WTC11 (cell line): ENCODE measurements at regions not wholly inside any gene's neighbourhood (a gene's known extent, or its start where the extent isn't known, plus 50 kb on each side); places are given as distances from the start of the nearest gene placed in this dataset.

Experiments
- ATAC-seq: fragments of 200-7000 bp; cut with Tn5 transposase; 2 replicates; pipeline ENCODE4 v1.10.0; 2021; ENCODE audit warnings: mild to moderate bottlenecking, moderate library complexity
- CTCF ChIA-PET: fragments of 300-600 bp; sonication (Branson Sonifier 250); formaldehyde crosslinking; loops from one replicate; lab custom pipeline; 2021; ENCODE audit warnings: antibody characterized with exemption; lab: Charles Lee
- POLR2A ChIA-PET: fragments of 350-600 bp; sonication (Branson Sonifier 250); formaldehyde crosslinking; loops from one replicate; lab custom pipeline; 2021; ENCODE audit warnings: antibody characterized with exemption; lab: Charles Lee
- DNase-seq: peaks from one replicate; pipeline ENCODE4 v3.0.0; 2021; ENCODE audit warnings: low spot score
- H3K27ac Mint-ChIP-seq: 2 replicates; pipeline ENCODE4 v1.8.0; 2021; ENCODE audit warnings: mixed read lengths
- H3K27me3 Mint-ChIP-seq: 2 replicates; pipeline ENCODE4 v1.8.0; 2021; ENCODE audit warnings: low read depth, mild to moderate bottlenecking, moderate library complexity, mixed read lengths
- H3K36me3 Mint-ChIP-seq: 2 replicates; pipeline ENCODE4 v1.8.0; 2021; ENCODE audit warnings: mixed read lengths
- H3K4me1 Mint-ChIP-seq: 2 replicates; pipeline ENCODE4 v1.8.0; 2022; ENCODE audit warnings: mixed read lengths
- H3K4me3 Mint-ChIP-seq: 2 replicates; pipeline ENCODE4 v1.8.0; 2021; ENCODE audit warnings: mild to moderate bottlenecking, moderate library complexity, mixed read lengths
- H3K9me3 Mint-ChIP-seq: 2 replicates; pipeline ENCODE4 v1.8.0; 2021; ENCODE audit warnings: mixed read lengths
- ATF1 ChIP-seq: sonication (generic); formaldehyde crosslinking; IDR thresholded peaks from 2 replicates; pipeline ENCODE4 v1.8.1; 2023; ENCODE audit warnings: mild to moderate bottlenecking, moderate library complexity, missing genetic modification reagents
- CREM ChIP-seq: sonication (generic); formaldehyde crosslinking; IDR thresholded peaks from 2 replicates; pipeline ENCODE4 v1.8.1; 2022; ENCODE audit warnings: mild to moderate bottlenecking, missing genetic modification reagents, moderate library complexity
- ELF4 ChIP-seq: sonication (generic); formaldehyde crosslinking; IDR thresholded peaks from 2 replicates; pipeline ENCODE4 v1.8.1; 2022; ENCODE audit warnings: low read depth, mild to moderate bottlenecking, moderate library complexity, missing genetic modification reagents
- ESRRA ChIP-seq: sonication (generic); formaldehyde crosslinking; IDR thresholded peaks from 2 replicates; pipeline ENCODE4 v1.8.1; 2022; ENCODE audit warnings: mild to moderate bottlenecking, missing genetic modification reagents, borderline replicate concordance
- FOXP4 ChIP-seq: sonication (generic); formaldehyde crosslinking; IDR thresholded peaks from 2 replicates; pipeline ENCODE4 v1.8.0; 2022; ENCODE audit warnings: mild to moderate bottlenecking, missing genetic modification reagents
- GABPB1 ChIP-seq: sonication (generic); formaldehyde crosslinking; IDR thresholded peaks from 2 replicates; pipeline ENCODE4 v1.8.1; 2023; ENCODE audit warnings: mild to moderate bottlenecking, missing genetic modification reagents
- HMGXB4 ChIP-seq: sonication (generic); formaldehyde crosslinking; IDR thresholded peaks from 2 replicates; pipeline ENCODE4 v1.8.1; 2023; ENCODE audit warnings: mild to moderate bottlenecking, moderate library complexity, missing genetic modification reagents
- IRF1 ChIP-seq: sonication (generic); formaldehyde crosslinking; IDR thresholded peaks from 2 replicates; pipeline ENCODE4 v1.8.0; 2023; ENCODE audit warnings: missing genetic modification reagents
- MLX ChIP-seq: sonication (generic); formaldehyde crosslinking; IDR thresholded peaks from 2 replicates; pipeline ENCODE4 v1.8.1; 2023; ENCODE audit warnings: mild to moderate bottlenecking, missing genetic modification reagents, moderate library complexity
- NFYB ChIP-seq: sonication (generic); formaldehyde crosslinking; conservative IDR thresholded peaks from 2 replicates; pipeline ENCODE4 v1.8.0; 2022; ENCODE audit warnings: low read depth, missing genetic modification reagents
- NR1H2 ChIP-seq: sonication (generic); formaldehyde crosslinking; IDR thresholded peaks from 2 replicates; pipeline ENCODE4 v1.9.0; 2021; ENCODE audit warnings: mild to moderate bottlenecking, moderate library complexity, missing genetic modification reagents
- NR2C2 ChIP-seq: sonication (generic); formaldehyde crosslinking; IDR thresholded peaks from 2 replicates; pipeline ENCODE4 v1.8.0; 2022; ENCODE audit warnings: mild to moderate bottlenecking, missing genetic modification reagents
- PRRX2 ChIP-seq: fragments of 250-450 bp; sonication (Bioruptor Pico); IDR thresholded peaks from 2 replicates; pipeline ENCODE4 v1.8.0; 2021; ENCODE audit warnings: mild to moderate bottlenecking
- RORB ChIP-seq: fragments of 250-450 bp; sonication (Bioruptor Pico); IDR thresholded peaks from 2 replicates; pipeline ENCODE4 v1.9.0; 2021; ENCODE audit warnings: mild to moderate bottlenecking
- SMAD4 ChIP-seq: sonication (generic); formaldehyde crosslinking; IDR thresholded peaks from 2 replicates; pipeline ENCODE4 v1.8.0; 2022; ENCODE audit warnings: mild to moderate bottlenecking, missing genetic modification reagents
- SOX15 ChIP-seq: fragments of 250-450 bp; sonication (Bioruptor Pico); IDR thresholded peaks from 2 replicates; pipeline ENCODE4 v1.9.0; 2021; ENCODE audit warnings: mild to moderate bottlenecking
- STAT6 ChIP-seq: sonication (generic); formaldehyde crosslinking; conservative IDR thresholded peaks from 2 replicates; pipeline ENCODE4 v1.8.1; 2023; ENCODE audit warnings: mild to moderate bottlenecking, low read depth, missing genetic modification reagents, moderate library complexity
- USF2 ChIP-seq: sonication (generic); formaldehyde crosslinking; IDR thresholded peaks from 2 replicates; pipeline ENCODE4 v1.8.1; 2023; ENCODE audit warnings: mild to moderate bottlenecking, missing genetic modification reagents, moderate library complexity
- ZNF263 ChIP-seq: sonication (generic); formaldehyde crosslinking; IDR thresholded peaks from 2 replicates; pipeline ENCODE4 v1.8.1; 2022; ENCODE audit warnings: low read depth, mild to moderate bottlenecking, moderate library complexity, missing genetic modification reagents
- ZNF512 ChIP-seq: sonication (generic); formaldehyde crosslinking; IDR thresholded peaks from 2 replicates; pipeline ENCODE4 v1.8.1; 2022; ENCODE audit warnings: missing genetic modification reagents, borderline replicate concordance
- ZNF671 ChIP-seq: fragments of 250-450 bp; sonication (Bioruptor Pico); IDR thresholded peaks from 2 replicates; pipeline ENCODE4 v1.8.0; 2021; ENCODE audit warnings: mild to moderate bottlenecking
- ZSCAN18 ChIP-seq: fragments of 250-450 bp; sonication (Bioruptor Pico); IDR thresholded peaks from 2 replicates; pipeline ENCODE4 v2.1.2; 2022; ENCODE audit warnings: mild to moderate bottlenecking, moderate library complexity

GRCh38 chr1:193957556-193958095 lies 771.2 kb upstream of the B3GALT2 start (continued):
- TF ChIP-seq SOX15 (CRISPR knock-in tag) = no peak
- no peak for TF ChIP-seq ELF4 (CRISPR knock-in tag)
- no peak for TF ChIP-seq SMAD4 (CRISPR knock-in tag)
- TF ChIP-seq ATF1 (CRISPR knock-in tag) = no peak
- no peak for TF ChIP-seq ZNF263 (CRISPR knock-in tag)
- no peak for TF ChIP-seq PRRX2 (CRISPR knock-in tag)
- TF ChIP-seq RORB = no peak
- TF ChIP-seq USF2 (CRISPR knock-in tag) = no peak
- no peak for TF ChIP-seq FOXP4
- no peak for TF ChIP-seq IRF1 (CRISPR knock-in tag)
- TF ChIP-seq, all 79 proteins: peak for 0

- Mint-ChIP-seq H3K9me3 (peaks cover 3% of the 10 kb centered on the region; the same call in 1 of the 2 replicates), H3K4me3 (no peak overlapping the region), H3K27me3 (no peaks in the 10 kb centered on the region), H3K27ac (no peak overlapping the region), H3K4me1 (peaks cover 5% of the 10 kb centered on the region; the same call in 1 of the 2 replicates), H3K36me3 (no peaks in the 10 kb centered on the region)
- DNase-seq = no peak
- POLR2A ChIA-PET = interaction anchor here (0.7 kb wide), 2 partner anchors 26 to 186 kb away, joined by 3 to 4 read pairs; no protein-coding TSS in a partner anchor
- CTCF ChIA-PET = no interaction called here
- no peak for TF ChIP-seq ESRRA (CRISPR knock-in tag)
- no peak for TF ChIP-seq CREM (CRISPR knock-in tag)
- TF ChIP-seq NR2C2 (CRISPR knock-in tag) = no peak
- TF ChIP-seq GABPB1 = no peak
- TF ChIP-seq HMGXB4 (CRISPR knock-in tag) = no peak
- TF ChIP-seq MLX (CRISPR knock-in tag) = no peak
- TF ChIP-seq ATF1 (CRISPR knock-in tag) = no peak
- TF ChIP-seq NFYB (CRISPR knock-in tag) = no peak
- TF ChIP-seq ZNF512 (CRISPR knock-in tag) = no peak
- no peak for TF ChIP-seq NR1H2 (CRISPR knock-in tag)
- TF ChIP-seq STAT6 (CRISPR knock-in tag) = no peak
- TF ChIP-seq ZNF671 (CRISPR knock-in tag) = no peak
- TF ChIP-seq ZSCAN18 (CRISPR knock-in tag) = no peak
- no peak for ATAC-seq
Measured at GRCh38 chr1:193952778-193953374, 766.5 kb upstream of the B3GALT2 start.
